IPS DF 6.9 (cell line): ENCODE measurements at regions not wholly inside any gene's neighbourhood (a gene's known extent, or its start where the extent isn't known, plus 50 kb on each side); places are given as distances from the start of the nearest gene placed in this dataset.

Experiments used
- DNase-seq: peaks from one replicate; pipeline ENCODE4 v3.0.0-alpha.2; 2013; ENCODE audit warnings: low read depth, low spot score
- H3K27ac ChIP-seq: one replicate; pipeline ENCODE4 v1.5.1; 2013; ENCODE audit warnings: low read length, control low read depth
- H3K27me3 ChIP-seq: 2 replicates; pipeline ENCODE4 v1.6.1; 2013; ENCODE audit warnings: mild to moderate bottlenecking, low read length; ENCODE audit not compliant: control insufficient read depth, insufficient read depth
- H3K36me3 ChIP-seq: 2 replicates; pipeline ENCODE4 v1.6.1; 2013; ENCODE audit warnings: low read length; ENCODE audit not compliant: control insufficient read depth, insufficient read depth
- H3K4me1 ChIP-seq: 2 replicates; pipeline ENCODE4 v1.6.1; 2013; ENCODE audit warnings: low read length; ENCODE audit not compliant: control insufficient read depth, insufficient read depth
- H3K4me3 ChIP-seq: 2 replicates; pipeline ENCODE4 v1.5.1; 2013; ENCODE audit warnings: mild to moderate bottlenecking, low read length
- H3K9me3 ChIP-seq: 2 replicates; pipeline ENCODE4 v1.6.1; 2013; ENCODE audit warnings: low read length, inconsistent platforms; ENCODE audit not compliant: control insufficient read depth, insufficient read depth
- WGBS: extraction: QIAGEN DNeasy Blood & Tissue Kit; methylation state at CpG from one replicate; pipeline ENCODE4 v1.1.7; 2013; ENCODE audit warnings: mixed read lengths, missing lambda C conversion rate; ENCODE audit not compliant: insufficient read length, insufficient coverage; 5-methylcytosine and 5-hydroxymethylcytosine counted together

DNA sequence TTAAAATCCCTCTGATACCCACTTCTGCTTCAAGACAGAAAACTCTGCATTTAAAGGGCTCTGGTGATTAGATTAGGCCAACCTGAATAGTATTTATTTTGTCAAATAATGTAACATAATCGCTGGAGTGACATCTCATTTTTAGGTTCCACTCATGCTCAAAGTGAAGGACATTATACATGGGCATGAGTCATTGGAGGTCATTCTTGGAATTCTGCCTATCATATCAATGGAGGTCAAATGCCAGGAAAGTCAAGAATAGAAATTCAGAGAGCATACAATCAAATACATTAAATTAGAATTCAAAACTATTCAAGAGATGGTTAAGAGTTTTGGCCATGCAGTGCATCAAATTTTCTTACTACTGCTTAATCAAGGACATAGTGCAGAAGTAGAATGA lies 50.8 kb upstream of the PRSS1 start:
- peaks cover 7% of the 10 kb centered on the region; the same call in 1 of the 2 replicates for H3K4me1 ChIP-seq
- H3K27ac ChIP-seq: no peak overlapping the region
- DNase-seq: no peak
- no peaks in the 10 kb centered on the region for H3K27me3 ChIP-seq
- H3K4me3 ChIP-seq: no peak overlapping the region
- H3K36me3 ChIP-seq: no peaks in the 10 kb centered on the region
- no peaks in the 10 kb centered on the region for H3K9me3 ChIP-seq
- no CpG with 5 or more reads among the region's 1 CpG for WGBS

DNA sequence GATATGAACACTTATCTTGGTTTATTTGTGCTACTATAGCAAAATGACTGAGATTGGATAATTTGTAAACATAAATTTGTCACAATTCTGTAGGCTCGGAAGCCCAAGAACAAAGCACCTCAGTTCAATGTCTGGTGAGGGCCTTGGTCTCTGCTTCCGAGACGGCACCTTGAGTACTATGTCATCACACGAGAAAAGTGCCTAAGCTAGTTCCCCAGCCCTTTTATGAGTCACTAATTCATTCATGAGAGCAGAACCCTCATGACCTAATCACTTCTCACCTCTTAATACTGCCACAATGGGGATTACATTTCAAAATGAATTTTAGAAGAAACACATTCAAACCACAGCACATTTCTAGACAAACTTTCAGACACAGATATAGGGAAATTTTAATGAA lies 52.0 kb upstream of the PRSS1 start:
- H3K27ac ChIP-seq: no peak overlapping the region
- no peaks in the 10 kb centered on the region for H3K36me3 ChIP-seq
- no peaks in the 10 kb centered on the region for H3K27me3 ChIP-seq
- H3K4me3 ChIP-seq: no peak overlapping the region
- no peaks in the 10 kb centered on the region for H3K9me3 ChIP-seq
- no peak for DNase-seq
- H3K4me1 ChIP-seq: peaks cover 7% of the 10 kb centered on the region; the same call in 1 of the 2 replicates
- WGBS: no CpG with 5 or more reads among the region's 4 CpGs

GRCh38 chr7:142696456-142697179 lies 52.7 kb upstream of the PRSS1 start:
- H3K36me3 ChIP-seq: no peaks in the 10 kb centered on the region
- H3K4me3 ChIP-seq: no peak overlapping the region
- no peak overlapping the region for H3K27ac ChIP-seq
- no peak for DNase-seq
- no peaks in the 10 kb centered on the region for H3K9me3 ChIP-seq
- H3K27me3 ChIP-seq: no peaks in the 10 kb centered on the region
- H3K4me1 ChIP-seq: peaks cover 7% of the 10 kb centered on the region; the same call in 1 of the 2 replicates

GRCh38 chr7:142693911-142694310 lies 55.4 kb upstream of the PRSS1 start:
- no peaks in the 10 kb centered on the region for H3K9me3 ChIP-seq
- H3K4me3 ChIP-seq: no peak overlapping the region
- no peak overlapping the region for H3K27ac ChIP-seq
- no peaks in the 10 kb centered on the region for H3K36me3 ChIP-seq
- no peaks in the 10 kb centered on the region for H3K27me3 ChIP-seq
- DNase-seq: no peak
- peaks cover 8% of the 10 kb centered on the region; the same call in 1 of the 2 replicates for H3K4me1 ChIP-seq

DNA sequence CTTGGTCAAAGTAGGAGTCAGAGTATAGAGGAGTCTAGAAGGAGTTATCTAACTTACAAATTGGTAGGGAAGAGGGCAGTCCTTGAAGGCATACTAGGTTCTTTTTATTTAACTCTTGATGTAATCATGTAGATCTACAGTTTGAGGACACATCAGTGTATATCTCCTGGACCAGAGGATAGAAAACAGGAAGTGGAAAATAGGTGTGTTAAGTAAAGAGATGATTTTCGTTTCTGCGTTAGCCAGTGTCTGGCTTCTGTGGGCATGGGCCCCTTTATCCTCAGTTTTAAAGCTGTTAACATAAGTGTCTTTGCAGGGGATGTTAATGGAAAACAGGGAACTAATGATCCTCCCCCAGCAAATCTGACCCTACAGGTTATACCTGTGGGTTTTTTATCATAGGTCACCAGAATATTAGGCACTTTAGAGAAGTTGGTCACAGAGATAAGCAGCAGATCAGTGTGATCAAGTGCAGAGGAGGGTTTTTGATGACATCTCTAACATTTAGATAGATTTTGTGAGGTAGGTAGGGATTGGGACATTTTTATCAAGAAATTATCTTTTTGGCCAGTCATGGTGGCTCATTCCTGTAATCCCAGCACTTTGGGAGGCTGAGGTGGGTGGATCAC lies 58.6 kb upstream of the PRSS1 start:
- DNase-seq: no peak
- H3K4me3 ChIP-seq: no peak overlapping the region
- H3K4me1 ChIP-seq: peaks cover 1% of the 10 kb centered on the region; the same call in 1 of the 2 replicates
- no peak overlapping the region for H3K27ac ChIP-seq
- H3K9me3 ChIP-seq: no peaks in the 10 kb centered on the region
- H3K36me3 ChIP-seq: no peaks in the 10 kb centered on the region
- no CpG with 5 or more reads among the region's 2 CpGs for WGBS
- no peaks in the 10 kb centered on the region for H3K27me3 ChIP-seq

- no peak overlapping the region for H3K27ac ChIP-seq
- H3K27me3 ChIP-seq: no peaks in the 10 kb centered on the region
- H3K4me1 ChIP-seq: peaks cover 1% of the 10 kb centered on the region; the same call in 1 of the 2 replicates
- no peak for DNase-seq
- H3K4me3 ChIP-seq: no peak overlapping the region
- no peaks in the 10 kb centered on the region for H3K36me3 ChIP-seq
- no CpG with 5 or more reads among the region's 3 CpGs for WGBS
- no peaks in the 10 kb centered on the region for H3K9me3 ChIP-seq
These were observed 59.7 kb upstream of the PRSS1 start for GRCh38 chr7:142689439-142690120.

- no CpG with 5 or more reads among the region's 2 CpGs for WGBS
- H3K4me1 ChIP-seq: peaks cover 1% of the 10 kb centered on the region; the same call in 1 of the 2 replicates
- H3K4me3 ChIP-seq: no peak overlapping the region
- H3K36me3 ChIP-seq: no peaks in the 10 kb centered on the region
- no peak for DNase-seq
- H3K27me3 ChIP-seq: no peaks in the 10 kb centered on the region
- no peak overlapping the region for H3K27ac ChIP-seq
- H3K9me3 ChIP-seq: no peaks in the 10 kb centered on the region
These were observed 63.3 kb upstream of the PRSS1 start for GRCh38 chr7:142685877-142686508.

- no peaks in the 10 kb centered on the region for H3K36me3 ChIP-seq
- no peak for DNase-seq
- no CpG with 5 or more reads among the region's 3 CpGs for WGBS
- H3K27ac ChIP-seq: no peak overlapping the region
- no peaks in the 10 kb centered on the region for H3K4me1 ChIP-seq
- no peaks in the 10 kb centered on the region for H3K9me3 ChIP-seq
- no peak overlapping the region for H3K4me3 ChIP-seq
- H3K27me3 ChIP-seq: no peaks in the 10 kb centered on the region
These were observed 67.8 kb upstream of the PRSS1 start for GRCh38 chr7:142681314-142682092.

- no peaks in the 10 kb centered on the region for H3K9me3 ChIP-seq
- no peak overlapping the region for H3K27ac ChIP-seq
- H3K36me3 ChIP-seq: no peaks in the 10 kb centered on the region
- no peaks in the 10 kb centered on the region for H3K27me3 ChIP-seq
- no peak for DNase-seq
- no peaks in the 10 kb centered on the region for H3K4me1 ChIP-seq
- no peak overlapping the region for H3K4me3 ChIP-seq
- WGBS: no CpG with 5 or more reads among the region's 2 CpGs
These were observed 77.8 kb upstream of the PRSS1 start for GRCh38 chr7:142671506-142671905.

GRCh38 chr7:142670511-142670910 lies 78.8 kb upstream of the PRSS1 start:
- H3K9me3 ChIP-seq: no peaks in the 10 kb centered on the region
- H3K4me1 ChIP-seq: no peaks in the 10 kb centered on the region
- no peak for DNase-seq
- no peaks in the 10 kb centered on the region for H3K27me3 ChIP-seq
- no peaks in the 10 kb centered on the region for H3K36me3 ChIP-seq
- no peak overlapping the region for H3K4me3 ChIP-seq
- WGBS: no CpG with 5 or more reads among the region's 1 CpG
- H3K27ac ChIP-seq: no peak overlapping the region
